Smooth muscle cell (in vitro differentiated cells): ENCODE measurements at regions not wholly inside any gene's neighbourhood (a gene's known extent, or its start where the extent isn't known, plus 50 kb on each side); places are given as distances from the start of the nearest gene placed in this dataset.

ENCODE experiments used
- DNase-seq: peaks from one replicate; lab custom pipeline; 2025; ENCODE audit not compliant: unreplicated experiment; lab: John Stamatoyannopoulos, UW
- H2AFZ ChIP-seq: fragments of 200-600 bp; sonication (generic); 2 replicates; pipeline ENCODE4 v1.6.0; 2016; ENCODE audit warnings: antibody characterized with exemption, low read depth, mild to moderate bottlenecking
- H3F3A ChIP-seq: fragments of 200-600 bp; sonication (generic); 2 replicates; pipeline ENCODE4 v1.6.0; 2017; ENCODE audit warnings: antibody characterized with exemption, low read depth
- H3K27ac ChIP-seq: fragments of 200-600 bp; sonication (generic); 2 replicates; pipeline ENCODE4 v1.5.1; 2016; ENCODE audit warnings: low read depth, mild to moderate bottlenecking
- H3K27me3 ChIP-seq: fragments of 200-600 bp; sonication (generic); 2 replicates; pipeline ENCODE4 v1.6.1; 2016; ENCODE audit warnings: low read depth, mild to moderate bottlenecking
- H3K36me3 ChIP-seq: fragments of 200-600 bp; sonication (generic); 2 replicates; pipeline ENCODE4 v1.5.1; 2016; ENCODE audit warnings: low read depth
- H3K4me1 ChIP-seq: fragments of 200-600 bp; sonication (generic); 2 replicates; pipeline ENCODE4 v1.5.1; 2016; ENCODE audit warnings: low read depth
- H3K4me2 ChIP-seq: fragments of 200-600 bp; sonication (generic); 2 replicates; pipeline ENCODE4 v1.6.0; 2016; ENCODE audit warnings: mild to moderate bottlenecking
- H3K4me3 ChIP-seq: fragments of 200-600 bp; sonication (generic); 2 replicates; pipeline ENCODE4 v1.5.1; 2016; ENCODE audit warnings: mild to moderate bottlenecking
- H3K79me2 ChIP-seq: fragments of 200-600 bp; sonication (generic); 2 replicates; pipeline ENCODE4 v1.6.0; 2016; ENCODE audit warnings: low read depth, mild to moderate bottlenecking
- H3K9ac ChIP-seq: fragments of 200-600 bp; sonication (generic); 2 replicates; pipeline ENCODE4 v1.6.0; 2016; ENCODE audit warnings: low read depth
- H3K9me3 ChIP-seq: fragments of 200-600 bp; sonication (generic); replicated peaks from 2 replicates; pipeline ENCODE4 v1.5.1; 2016; ENCODE audit warnings: low read depth
- H4K20me1 ChIP-seq: fragments of 200-600 bp; sonication (generic); 2 replicates; pipeline ENCODE4 v1.6.0; 2016; ENCODE audit warnings: low read depth
- CTCF ChIP-seq: fragments of 200-600 bp; sonication (generic); IDR thresholded peaks from 2 replicates; pipeline ENCODE4 v1.5.1; 2017; ENCODE audit warnings: borderline replicate concordance, mild to moderate bottlenecking, antibody characterized with exemption; ENCODE audit not compliant: insufficient read depth, poor library complexity, severe bottlenecking
- WGBS: methylation state at CpG from one replicate; pipeline ENCODE4 v1.1.7; 2016; ENCODE audit warnings: low lambda C conversion rate; 5-methylcytosine and 5-hydroxymethylcytosine counted together

GRCh38 chr1:166579557-166580501 lies 259.4 kb upstream of the POGK start:
- no peak overlapping the region for H3K9ac ChIP-seq
- TF ChIP-seq CTCF, result no peak
- no peaks in the 10 kb centered on the region for H3K36me3 ChIP-seq
- DNase-seq, result no peak
- H4K20me1 ChIP-seq, result no peaks in the 10 kb centered on the region
- no peaks in the 10 kb centered on the region for H3K4me1 ChIP-seq
- H3F3A ChIP-seq, result no peaks in the 10 kb centered on the region
- no peaks in the 10 kb centered on the region for H3K27me3 ChIP-seq
- H3K27ac ChIP-seq, result no peak overlapping the region
- no peaks in the 10 kb centered on the region for H3K9me3 ChIP-seq
- no peak overlapping the region for H3K4me3 ChIP-seq
- 93% methylated on average over 7 of the region's 7 CpGs for WGBS
- H2AFZ ChIP-seq, result no peak overlapping the region
- no peaks in the 10 kb centered on the region for H3K79me2 ChIP-seq
- no peak overlapping the region for H3K4me2 ChIP-seq

- H3K27ac ChIP-seq, result no peak overlapping the region
- H3K4me1 ChIP-seq, result no peaks in the 10 kb centered on the region
- TF ChIP-seq CTCF, result no peak
- H3K36me3 ChIP-seq, result no peaks in the 10 kb centered on the region
- H3K9ac ChIP-seq, result no peak overlapping the region
- H2AFZ ChIP-seq, result no peak overlapping the region
- no peaks in the 10 kb centered on the region for H3K79me2 ChIP-seq
- no peak overlapping the region for H3K4me3 ChIP-seq
- peak overlapping the region; percentile 57 for H3K4me2 ChIP-seq
- no peaks in the 10 kb centered on the region for H4K20me1 ChIP-seq
- no peak for DNase-seq
- no peaks in the 10 kb centered on the region for H3K9me3 ChIP-seq
- H3K27me3 ChIP-seq, result peaks cover 18% of the 10 kb centered on the region
- 44% methylated on average over 6 of the region's 6 CpGs for WGBS
- H3F3A ChIP-seq, result no peaks in the 10 kb centered on the region
Measured at GRCh38 chr1:166588741-166589140, 250.5 kb upstream of the POGK start.

DNA sequence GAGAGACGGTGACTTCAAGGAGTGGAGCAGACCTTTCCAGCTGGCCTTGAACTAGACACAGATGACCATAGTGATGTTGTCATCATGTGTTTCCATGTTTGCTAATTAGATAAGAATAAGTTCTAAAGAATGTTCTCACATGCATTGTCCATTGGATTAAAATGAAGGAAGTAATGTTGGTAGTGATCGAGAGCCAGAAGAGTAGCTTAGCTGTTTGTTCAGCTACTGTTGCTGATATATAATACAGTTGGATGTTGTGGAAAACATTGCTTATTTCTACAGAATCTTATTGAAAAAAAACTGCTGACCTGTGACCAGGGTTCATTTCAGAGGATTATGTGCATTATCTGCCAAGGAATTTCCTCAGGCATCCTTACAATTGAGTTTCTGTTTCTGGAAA lies 249.1 kb upstream of the POGK start:
- TF ChIP-seq CTCF, result no peak

More for the DNA sequence above, 249.1 kb upstream of the POGK start:
- Histone ChIP-seq H3K9me3 (no peaks in the 10 kb centered on the region), H3K27me3 (peaks cover 25% of the 10 kb centered on the region), H3K4me1 (no peaks in the 10 kb centered on the region), H3K36me3 (no peaks in the 10 kb centered on the region), H2AFZ (no peak overlapping the region), H3F3A (no peaks in the 10 kb centered on the region), H3K9ac (no peak overlapping the region), H4K20me1 (no peaks in the 10 kb centered on the region), H3K79me2 (no peaks in the 10 kb centered on the region), H3K4me2 (no peak overlapping the region), H3K27ac (no peak overlapping the region), H3K4me3 (no peak overlapping the region)
- DNase-seq, result no peak
- WGBS, result 98% methylated on average over 2 of the region's 2 CpGs
